ENCODE measurements at regions not wholly inside any gene's neighbourhood (a gene's known extent, or its start where the extent isn't known, plus 50 kb on each side); places are given as distances from the start of the nearest gene placed in this dataset.

GRCh38 chr10:4650582-4650981 lies 175.4 kb upstream of the AKR1E2 start:
- in situ Hi-C loops (cut with MboI; ENCODE audit: low sequenced_read_pairs in 4 of 4) (loop anchor here (10.0 to 25.0 kb wide), 5 partner anchors 114 to 1537 kb away; no protein-coding TSS in a partner anchor), intact Hi-C loops (cut with DNase I; ENCODE audit: low total_unique reads) (loop anchor here (10.0 kb wide), 1 partner anchor 766 kb away; no protein-coding TSS in a partner anchor)
- Histone ChIP-seq H3K4me3 (no peak overlapping the region), H3K27me3 (no peaks in the 10 kb centered on the region), H3K36me3 (no peaks in the 10 kb centered on the region), H3K27ac (peak overlapping the region; percentile 58 to 73 (median 63)), H3K9me3 (no peaks in the 10 kb centered on the region), H3K4me1 (peaks cover 25 to 31% of the 10 kb centered on the region in 2 donors)
- ATAC-seq (peak; percentile 31 to 65), DNase-seq (no peak)
- TF ChIP-seq POLR2A (IDR thresholded peaks at IDR 0.05) (no peak), CTCF (IDR thresholded peaks at IDR 0.05 in 4 of 5, conservative IDR thresholded peaks at IDR 0.05 in 1 of 5) (no peak)

- Histone ChIP-seq H3K36me3 (no peaks in the 10 kb centered on the region), H3K9me3 (no peaks in the 10 kb centered on the region), H3K4me3 (no peak overlapping the region), H3K27ac (peak overlapping the region; percentile 58 to 73 (median 63)), H3K4me1 (peaks cover 25 to 28% of the 10 kb centered on the region in 2 donors), H3K27me3 (no peaks in the 10 kb centered on the region)
- in situ Hi-C loops (cut with MboI; ENCODE audit: low sequenced_read_pairs in 4 of 4) (loop anchor here (10.0 to 25.0 kb wide), 6 partner anchors 115 to 1537 kb away; no protein-coding TSS in a partner anchor), intact Hi-C loops (cut with DNase I; ENCODE audit: low total_unique reads) (loop anchor here (10.0 kb wide), 2 partner anchors 475 to 765 kb away; no protein-coding TSS in a partner anchor)
- peak in 1 of 2 donors; percentile 20 for ATAC-seq
- TF ChIP-seq POLR2A (IDR thresholded peaks at IDR 0.05), result no peak
- TF ChIP-seq CTCF (IDR thresholded peaks at IDR 0.05 in 4 of 5, conservative IDR thresholded peaks at IDR 0.05 in 1 of 5), result no peak
- no peak for DNase-seq
These were observed 176.0 kb upstream of the AKR1E2 start for GRCh38 chr10:4649886-4650508.

GRCh38 chr10:4649471-4649870 lies 176.5 kb upstream of the AKR1E2 start:
- no peaks in the 10 kb centered on the region for H3K27me3 ChIP-seq
- no peak for DNase-seq
- H3K36me3 ChIP-seq, result no peaks in the 10 kb centered on the region
- no peak for ATAC-seq
- no peak overlapping the region for H3K4me3 ChIP-seq
- peak overlapping the region; percentile 58 to 73 (median 63) for H3K27ac ChIP-seq
- in situ Hi-C loops (cut with MboI; ENCODE audit: low sequenced_read_pairs in 4 of 4) (loop anchor here in 1 of 4 donors (10.0 kb wide), 1 partner anchor 135 kb away; no protein-coding TSS in a partner anchor), intact Hi-C loops (cut with DNase I; ENCODE audit: low total_unique reads) (loop anchor here (10.0 kb wide), 1 partner anchor 475 kb away; no protein-coding TSS in a partner anchor)
- H3K9me3 ChIP-seq, result no peaks in the 10 kb centered on the region
- no peak for TF ChIP-seq CTCF (IDR thresholded peaks at IDR 0.05 in 4 of 5, conservative IDR thresholded peaks at IDR 0.05 in 1 of 5)
- TF ChIP-seq POLR2A (IDR thresholded peaks at IDR 0.05), result no peak
- peaks cover 25 to 28% of the 10 kb centered on the region in 2 donors for H3K4me1 ChIP-seq

- peaks cover 25 to 28% of the 10 kb centered on the region in 2 donors for H3K4me1 ChIP-seq
- in situ Hi-C loops (cut with MboI; ENCODE audit: low sequenced_read_pairs in 4 of 4), result loop anchor here in 1 of 4 donors (10.0 kb wide), 1 partner anchor 134 kb away; no protein-coding TSS in a partner anchor
These were observed 177.0 kb upstream of the AKR1E2 start for GRCh38 chr10:4648999-4649398.

More at GRCh38 chr10:4648999-4649398, 177.0 kb upstream of the AKR1E2 start:
- no peaks in the 10 kb centered on the region for H3K9me3 ChIP-seq
- intact Hi-C loops (cut with DNase I; ENCODE audit: low total_unique reads), result loop anchor here (10.0 kb wide), 1 partner anchor 474 kb away; no protein-coding TSS in a partner anchor
- no peaks in the 10 kb centered on the region for H3K36me3 ChIP-seq
- no peak overlapping the region for H3K4me3 ChIP-seq
- peak overlapping the region; percentile 58 to 73 (median 63) for H3K27ac ChIP-seq
- DNase-seq (no peak), ATAC-seq (no peak)
- H3K27me3 ChIP-seq, result no peaks in the 10 kb centered on the region
- TF ChIP-seq CTCF (IDR thresholded peaks at IDR 0.05 in 4 of 5, conservative IDR thresholded peaks at IDR 0.05 in 1 of 5) (no peak), POLR2A (IDR thresholded peaks at IDR 0.05) (no peak)
